OCI-LY3 (cell line): ENCODE measurements at regions not wholly inside any gene's neighbourhood (a gene's known extent, or its start where the extent isn't known, plus 50 kb on each side); places are given as distances from the start of the nearest gene placed in this dataset.

Source experiments
- CTCF ChIP-seq: fragments of 200-600, 300-600 bp; sonication (generic); IDR thresholded peaks from 2 replicates; pipeline ENCODE4 v1.5.1; 2014; ENCODE audit warnings: antibody characterized with exemption, low read length, low read depth
- EZH2phosphoT487 ChIP-seq: fragments of 200-600 bp; shearing (Covaris generic); IDR thresholded peaks from 2 replicates; pipeline ENCODE4 v1.6.1; 2018; ENCODE audit warnings: antibody characterized with exemption, mixed run types, low read depth

- no peak for TF ChIP-seq CTCF
- no peak for TF ChIP-seq EZH2phosphoT487
These were observed 140.3 kb upstream of the KLF14 start for GRCh38 chr7:130874071-130874915.
